AG10803 (cell line): ENCODE measurements at regions not wholly inside any gene's neighbourhood (a gene's known extent, or its start where the extent isn't known, plus 50 kb on each side); places are given as distances from the start of the nearest gene placed in this dataset.
"Not testable (repeated sequence)": the region's sequence is repeated elsewhere in the genome, so short reads cannot be mapped to it uniquely, and the experiment has no call there.

ENCODE experiments used
- DNase-seq: peaks from one replicate; pipeline ENCODE4 v3.0.0; 2010; ENCODE audit warnings: low read depth
- H3K4me3 ChIP-seq: 2 replicates; pipeline ENCODE4 v1.5.1; 2011; ENCODE audit warnings: mild to moderate bottlenecking, low read length, control low read depth
- CTCF ChIP-seq: conservative IDR thresholded peaks from 2 replicates; pipeline ENCODE4 v1.5.1; 2011; ENCODE audit warnings: mild to moderate bottlenecking, low read length, control low read depth, inconsistent platforms

GRCh38 chr7:3162289-3162688 is 118.6 kb upstream of the CARD11 start:
- TF ChIP-seq CTCF: no peak
- no peak for DNase-seq
- H3K4me3 ChIP-seq: no peak overlapping the region

- not testable (repeated sequence) for DNase-seq, H3K4me3 ChIP-seq
Measured at GRCh38 chr7:3162798-3163197, 119.1 kb upstream of the CARD11 start.

GRCh38 chr7:3164380-3164792 is 120.7 kb upstream of the CARD11 start:
- no peak overlapping the region for H3K4me3 ChIP-seq
- DNase-seq: no peak
- TF ChIP-seq CTCF: no peak

- TF ChIP-seq CTCF: no peak
- no peak for DNase-seq
Measured at GRCh38 chr7:3165681-3166580, 122.3 kb upstream of the CARD11 start.

GRCh38 chr7:3167551-3167950 is 123.9 kb upstream of the CARD11 start:
- DNase-seq: no peak
- H3K4me3 ChIP-seq: no peak overlapping the region
- no peak for TF ChIP-seq CTCF

More at GRCh38 chr7:3165681-3166580, 122.3 kb upstream of the CARD11 start:
- no peak overlapping the region for H3K4me3 ChIP-seq

- no peak for TF ChIP-seq CTCF
- no peak for DNase-seq
Measured at GRCh38 chr7:3168370-3168769, 124.7 kb upstream of the CARD11 start.

GRCh38 chr7:3168869-3169268 is 125.2 kb upstream of the CARD11 start:
- no peak for TF ChIP-seq CTCF
- no peak overlapping the region for H3K4me3 ChIP-seq
- no peak for DNase-seq

More at GRCh38 chr7:3168370-3168769, 124.7 kb upstream of the CARD11 start:
- H3K4me3 ChIP-seq: no peak overlapping the region
